ENCODE measurements at regions not wholly inside any gene's neighbourhood (a gene's known extent, or its start where the extent isn't known, plus 50 kb on each side); places are given as distances from the start of the nearest gene placed in this dataset.

DNA sequence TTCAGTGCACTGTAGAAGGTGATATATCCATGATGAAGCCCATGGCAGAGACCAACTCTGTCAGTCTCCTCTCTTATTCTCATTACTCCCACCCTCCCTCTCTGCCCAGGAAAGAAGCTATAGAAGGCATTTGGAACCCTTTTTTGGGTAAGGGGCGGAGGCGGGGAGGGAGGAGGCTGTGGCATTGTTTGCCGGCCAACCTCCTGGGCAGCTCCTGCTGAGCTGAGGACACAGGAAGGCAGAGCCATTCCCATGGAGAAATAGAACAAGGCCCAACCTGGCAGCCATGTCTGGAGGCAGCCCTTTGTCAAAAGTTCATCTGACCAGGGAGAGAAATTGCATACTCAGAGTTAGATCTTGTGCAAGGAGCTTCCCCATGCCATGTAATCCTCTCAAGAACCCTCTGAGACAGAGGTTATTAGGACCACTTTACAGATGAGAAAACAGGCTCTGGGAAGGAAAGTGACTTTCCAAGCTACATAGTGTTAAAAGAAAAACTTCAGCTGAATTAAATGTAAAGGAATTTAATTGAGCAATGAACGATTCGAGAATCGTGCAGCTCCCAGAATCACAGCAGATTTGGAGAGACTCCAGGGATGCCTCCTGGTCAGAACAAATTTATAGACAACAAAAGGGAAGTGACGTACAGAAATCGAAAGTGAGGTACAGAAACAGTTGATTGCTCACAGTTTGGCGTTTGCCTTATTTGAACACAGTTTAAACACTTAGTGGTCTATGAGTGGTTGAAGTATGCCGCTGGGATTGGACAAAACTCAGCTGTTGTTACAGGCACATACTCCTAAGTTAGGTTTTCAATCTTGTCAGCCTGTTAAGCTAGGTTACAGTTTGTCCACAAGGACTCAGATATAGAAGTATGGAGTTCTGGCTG lies 158.6 kb downstream of the MELK start:
- Histone ChIP-seq H3K27me3 (ENCODE audit: insufficient read depth, low read depth) (no peaks in the 10 kb centered on the region), H3K4me3 (no peak overlapping the region), H3K79me2 (ENCODE audit: low read depth) (no peaks in the 10 kb centered on the region), H3F3A (ENCODE audit: insufficient read depth, low read depth) (no peaks in the 10 kb centered on the region), H2AFZ (no peak overlapping the region), H3K27ac (no peak overlapping the region), H3K9me3 (ENCODE audit: insufficient read depth, low read depth) (no peaks in the 10 kb centered on the region), H3K4me1 (replicated peaks; ENCODE audit: insufficient read depth) (no peaks in the 10 kb centered on the region), H3K4me2 (no peak overlapping the region), H3K9me2 (ENCODE audit: insufficient read depth) (no peaks in the 10 kb centered on the region), H3K36me3 (ENCODE audit: low read depth) (no peaks in the 10 kb centered on the region), H4K20me1 (ENCODE audit: insufficient read depth) (no peaks in the 10 kb centered on the region)
- no peak for DNase-seq
- BruUV-seq (replicated peaks): no TSS peak
- ChIA-PET CTCF (interaction anchor here (0.6 kb wide), 1 partner anchor 483 kb away, joined by 5 read pairs; no protein-coding TSS in a partner anchor), POLR2A (ENCODE audit: unreplicated experiment) (no interaction called here)
- intact Hi-C loops (cut with micrococcal nuclease; ENCODE audit: unreplicated experiment): no loop called here
- no peak for TF ChIP-seq EZH2 (IDR thresholded peaks at IDR 0.05; ENCODE audit: low read depth)
- TF ChIP-seq, protein P1, sequence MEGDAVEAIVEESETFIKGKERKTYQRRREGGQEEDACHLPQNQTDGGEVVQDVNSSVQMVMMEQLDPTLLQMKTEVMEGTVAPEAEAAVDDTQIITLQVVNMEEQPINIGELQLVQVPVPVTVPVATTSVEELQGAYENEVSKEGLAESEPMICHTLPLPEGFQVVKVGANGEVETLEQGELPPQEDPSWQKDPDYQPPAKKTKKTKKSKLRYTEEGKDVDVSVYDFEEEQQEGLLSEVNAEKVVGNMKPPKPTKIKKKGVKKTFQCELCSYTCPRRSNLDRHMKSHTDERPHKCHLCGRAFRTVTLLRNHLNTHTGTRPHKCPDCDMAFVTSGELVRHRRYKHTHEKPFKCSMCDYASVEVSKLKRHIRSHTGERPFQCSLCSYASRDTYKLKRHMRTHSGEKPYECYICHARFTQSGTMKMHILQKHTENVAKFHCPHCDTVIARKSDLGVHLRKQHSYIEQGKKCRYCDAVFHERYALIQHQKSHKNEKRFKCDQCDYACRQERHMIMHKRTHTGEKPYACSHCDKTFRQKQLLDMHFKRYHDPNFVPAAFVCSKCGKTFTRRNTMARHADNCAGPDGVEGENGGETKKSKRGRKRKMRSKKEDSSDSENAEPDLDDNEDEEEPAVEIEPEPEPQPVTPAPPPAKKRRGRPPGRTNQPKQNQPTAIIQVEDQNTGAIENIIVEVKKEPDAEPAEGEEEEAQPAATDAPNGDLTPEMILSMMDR (conservative IDR thresholded peaks at IDR 0.05): no peak

DNA sequence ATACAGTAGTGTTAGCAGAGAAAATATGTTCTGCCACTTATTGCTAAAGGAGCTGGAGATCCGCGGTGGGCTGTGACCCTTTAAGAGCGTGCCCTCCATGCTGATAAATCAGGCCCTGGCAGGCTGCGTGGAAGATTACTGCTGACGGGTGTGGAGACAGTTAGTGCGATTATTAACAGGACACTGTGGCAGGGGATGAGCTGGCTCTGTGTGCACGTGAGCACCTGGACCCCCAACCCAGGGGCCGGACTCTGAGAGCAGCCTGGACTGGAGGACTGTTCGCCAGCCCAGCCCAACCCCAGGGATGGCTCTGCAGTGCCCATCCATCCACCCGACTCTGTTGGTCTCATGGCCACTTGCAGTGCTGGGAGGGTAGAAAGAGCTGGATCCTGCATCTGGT lies 162.0 kb downstream of the MELK start:
- Histone ChIP-seq H3K36me3 (ENCODE audit: low read depth) (no peaks in the 10 kb centered on the region), H3K27me3 (ENCODE audit: insufficient read depth, low read depth) (no peaks in the 10 kb centered on the region), H3K4me3 (no peak overlapping the region), H3K9me3 (ENCODE audit: insufficient read depth, low read depth) (no peaks in the 10 kb centered on the region), H3F3A (ENCODE audit: insufficient read depth, low read depth) (no peaks in the 10 kb centered on the region), H2AFZ (no peak overlapping the region), H3K27ac (no peak overlapping the region), H3K4me1 (replicated peaks; ENCODE audit: insufficient read depth) (no peaks in the 10 kb centered on the region), H3K79me2 (ENCODE audit: low read depth) (no peaks in the 10 kb centered on the region), H3K4me2 (no peak overlapping the region), H4K20me1 (ENCODE audit: insufficient read depth) (no peaks in the 10 kb centered on the region), H3K9me2 (ENCODE audit: insufficient read depth) (no peaks in the 10 kb centered on the region)
- CTCF ChIA-PET: no interaction called here
- POLR2A ChIA-PET (ENCODE audit: unreplicated experiment): no interaction called here
- TF ChIP-seq, protein P1 (conservative IDR thresholded peaks at IDR 0.05): no peak
- TF ChIP-seq EZH2 (IDR thresholded peaks at IDR 0.05; ENCODE audit: low read depth): no peak
- BruUV-seq (replicated peaks): no TSS peak
- no peak for DNase-seq
- intact Hi-C loops (cut with micrococcal nuclease; ENCODE audit: unreplicated experiment): no loop called here

DNA sequence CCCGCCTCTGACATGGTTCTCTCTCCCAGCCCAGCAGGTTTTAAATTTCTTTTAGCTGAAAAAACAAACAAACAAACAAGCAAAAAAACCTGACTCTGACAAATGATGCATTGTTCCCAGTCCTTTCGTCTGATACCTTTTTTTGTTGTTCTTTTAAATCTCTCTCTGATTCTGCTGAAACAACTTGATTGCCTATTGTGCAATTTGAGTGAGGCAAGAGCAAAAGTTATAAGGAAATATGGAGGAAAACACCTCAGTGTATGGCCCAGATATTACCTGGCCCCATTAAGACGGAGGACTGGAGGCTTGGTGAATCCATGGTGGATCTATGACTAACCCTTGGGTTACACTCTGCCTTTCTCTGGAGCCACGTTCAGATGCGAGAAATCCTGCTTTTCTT lies 164.0 kb downstream of the MELK start:
- Histone ChIP-seq H3K27ac (no peak overlapping the region), H3K9me2 (ENCODE audit: insufficient read depth) (no peaks in the 10 kb centered on the region), H3K36me3 (ENCODE audit: low read depth) (no peaks in the 10 kb centered on the region), H3K4me2 (no peak overlapping the region), H3K79me2 (ENCODE audit: low read depth) (no peaks in the 10 kb centered on the region), H3F3A (ENCODE audit: insufficient read depth, low read depth) (no peaks in the 10 kb centered on the region), H3K4me3 (no peak overlapping the region), H4K20me1 (ENCODE audit: insufficient read depth) (no peaks in the 10 kb centered on the region), H3K4me1 (replicated peaks; ENCODE audit: insufficient read depth) (no peaks in the 10 kb centered on the region), H3K9me3 (ENCODE audit: insufficient read depth, low read depth) (no peaks in the 10 kb centered on the region), H3K27me3 (ENCODE audit: insufficient read depth, low read depth) (no peaks in the 10 kb centered on the region), H2AFZ (no peak overlapping the region)
- DNase-seq: no peak
- BruUV-seq (replicated peaks): no TSS peak
- ChIA-PET POLR2A (ENCODE audit: unreplicated experiment) (no interaction called here), CTCF (no interaction called here)
- TF ChIP-seq EZH2 (IDR thresholded peaks at IDR 0.05; ENCODE audit: low read depth): no peak
- TF ChIP-seq, protein P1 (conservative IDR thresholded peaks at IDR 0.05): no peak
- intact Hi-C loops (cut with micrococcal nuclease; ENCODE audit: unreplicated experiment): no loop called here

All from PC-9 (cell line).